OCI-LY3 (cell line): ENCODE measurements at regions not wholly inside any gene's neighbourhood (a gene's known extent, or its start where the extent isn't known, plus 50 kb on each side); places are given as distances from the start of the nearest gene placed in this dataset.

ENCODE experiments used
- H2AFZ ChIP-seq: fragments of 200-600, 300-600 bp; shearing (Covaris generic); 2 replicates; pipeline ENCODE4 v1.6.0; 2014; ENCODE audit warnings: antibody characterized with exemption, low read depth, low read length
- H3K27ac ChIP-seq: fragments of 200-600, 300-600 bp; sonication (generic); 2 replicates; pipeline ENCODE4 v1.5.1; 2014; ENCODE audit warnings: mild to moderate bottlenecking, low read length, moderate library complexity, mixed read lengths
- H3K27me3 ChIP-seq: fragments of 200-600, 300-600 bp; sonication (generic); 2 replicates; pipeline ENCODE4 v1.6.1; 2014; ENCODE audit warnings: low read depth, low read length, mixed read lengths
- H3K36me3 ChIP-seq: fragments of 200-600, 300-600 bp; sonication (generic); replicated peaks from 2 replicates; pipeline ENCODE3; 2014; ENCODE audit warnings: low read depth, low read length, mixed read lengths
- H3K4me1 ChIP-seq: fragments of 300-600, 200-600 bp; sonication (generic); 2 replicates; pipeline ENCODE4 v1.6.1; 2014; ENCODE audit warnings: low read length, mixed read lengths
- H3K4me2 ChIP-seq: fragments of 200-600, 300-600 bp; sonication (generic); 2 replicates; pipeline ENCODE4 v1.6.1; 2014; ENCODE audit warnings: low read length, mixed read lengths
- H3K4me3 ChIP-seq: fragments of 300-600, 200-600 bp; sonication (generic); 2 replicates; pipeline ENCODE4 v1.5.1; 2014; ENCODE audit warnings: antibody characterized with exemption, mild to moderate bottlenecking, low read length, moderate library complexity
- H3K79me2 ChIP-seq: fragments of 300-600, 200-600 bp; shearing (Covaris generic); 2 replicates; pipeline ENCODE4 v1.6.1; 2014; ENCODE audit warnings: mild to moderate bottlenecking, low read length, mixed read lengths
- H3K9ac ChIP-seq: fragments of 300-600, 200-600 bp; shearing (Covaris generic); 2 replicates; pipeline ENCODE4 v1.6.0; 2014; ENCODE audit warnings: mild to moderate bottlenecking, low read length, moderate library complexity
- H3K9me3 ChIP-seq: fragments of 200-600, 300-600 bp; shearing (Covaris generic); 2 replicates; pipeline ENCODE4 v1.6.1; 2014; ENCODE audit warnings: low read length, mixed read lengths; ENCODE audit not compliant: insufficient read depth
- H4K20me1 ChIP-seq: fragments of 200-600, 300-600 bp; sonication (generic); 2 replicates; pipeline ENCODE4 v1.6.1; 2016; ENCODE audit warnings: low read length, mixed read lengths; ENCODE audit not compliant: insufficient read depth
- CTCF ChIP-seq: fragments of 200-600, 300-600 bp; sonication (generic); IDR thresholded peaks from 2 replicates; pipeline ENCODE4 v1.5.1; 2014; ENCODE audit warnings: antibody characterized with exemption, low read length, low read depth
- EZH2phosphoT487 ChIP-seq: fragments of 200-600 bp; shearing (Covaris generic); IDR thresholded peaks from 2 replicates; pipeline ENCODE4 v1.6.1; 2018; ENCODE audit warnings: antibody characterized with exemption, mixed run types, low read depth

GRCh38 chr9:113653746-113654604 lies 190.4 kb downstream of the RGS3 start:
- TF ChIP-seq CTCF (no peak), EZH2phosphoT487 (no peak)
- peaks cover 14% of the 10 kb centered on the region for H3K4me1 ChIP-seq
- H4K20me1 ChIP-seq, result no peaks in the 10 kb centered on the region
- no peak overlapping the region for H3K27ac ChIP-seq
- H3K79me2 ChIP-seq, result no peaks in the 10 kb centered on the region
- H3K36me3 ChIP-seq, result no peaks in the 10 kb centered on the region
- no peak overlapping the region for H3K9ac ChIP-seq
- peaks cover 15% of the 10 kb centered on the region for H3K27me3 ChIP-seq
- no peak overlapping the region for H3K4me2 ChIP-seq
- H3K9me3 ChIP-seq, result no peaks in the 10 kb centered on the region
- H3K4me3 ChIP-seq, result no peak overlapping the region
- H2AFZ ChIP-seq, result no peak overlapping the region

- H3K4me2 ChIP-seq, result peak overlapping the region; percentile 36
- TF ChIP-seq EZH2phosphoT487, result no peak
- TF ChIP-seq CTCF, result no peak
These were observed 191.3 kb downstream of the RGS3 start for GRCh38 chr9:113654605-113655428.

GRCh38 chr9:113656771-113657670 lies 193.5 kb downstream of the RGS3 start:
- Histone ChIP-seq H3K4me2 (no peak overlapping the region), H3K36me3 (no peaks in the 10 kb centered on the region), H3K27me3 (peaks cover 39% of the 10 kb centered on the region), H3K79me2 (no peaks in the 10 kb centered on the region), H2AFZ (no peak overlapping the region), H3K4me1 (peaks cover 26% of the 10 kb centered on the region), H3K4me3 (no peak overlapping the region), H3K9me3 (no peaks in the 10 kb centered on the region), H3K9ac (no peak overlapping the region), H3K27ac (no peak overlapping the region), H4K20me1 (no peaks in the 10 kb centered on the region)
- TF ChIP-seq CTCF, result no peak
- no peak for TF ChIP-seq EZH2phosphoT487

More at GRCh38 chr9:113654605-113655428, 191.3 kb downstream of the RGS3 start:
- no peak overlapping the region for H3K4me3 ChIP-seq
- no peak overlapping the region for H3K27ac ChIP-seq
- no peaks in the 10 kb centered on the region for H3K79me2 ChIP-seq
- H3K9ac ChIP-seq, result peak overlapping the region; percentile 34; the same call in 1 of the 2 replicates
- no peaks in the 10 kb centered on the region for H3K9me3 ChIP-seq
- H3K27me3 ChIP-seq, result peaks cover 24% of the 10 kb centered on the region
- H3K4me1 ChIP-seq, result peaks cover 19% of the 10 kb centered on the region
- peak overlapping the region; percentile 97 for H2AFZ ChIP-seq
- H3K36me3 ChIP-seq, result no peaks in the 10 kb centered on the region
- no peaks in the 10 kb centered on the region for H4K20me1 ChIP-seq
